ENCODE measurements at regions not wholly inside any gene's neighbourhood (a gene's known extent, or its start where the extent isn't known, plus 50 kb on each side); places are given as distances from the start of the nearest gene placed in this dataset.

GRCh38 chr7:51455086-51455485 is 138.5 kb upstream of the COBL start:
- no peaks in the 10 kb centered on the region for H3K4me1 Mint-ChIP-seq (ENCODE audit: low read depth, unreplicated experiment)

DNA sequence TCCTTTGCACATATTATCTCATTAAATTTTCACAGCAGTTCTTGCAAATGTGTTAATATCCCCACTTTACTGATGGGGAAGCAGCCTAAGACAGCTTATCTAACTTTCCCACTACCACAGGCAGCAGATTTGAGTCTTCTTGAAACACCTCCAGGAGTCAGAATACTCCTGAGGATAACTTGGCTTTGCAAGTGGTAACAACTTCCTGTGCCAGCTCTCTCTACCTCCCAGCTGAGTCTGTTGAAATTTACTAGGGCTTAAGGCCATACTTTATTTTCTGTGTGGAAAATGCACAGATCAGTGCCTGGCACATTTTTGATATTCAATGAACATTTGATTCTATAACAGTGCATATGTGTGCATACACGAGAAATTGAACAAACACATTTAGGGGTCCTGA is 136.1 kb upstream of the COBL start:
- H3K36me3 Mint-ChIP-seq (ENCODE audit: insufficient read depth, unreplicated experiment) = no peaks in the 10 kb centered on the region
- no peak for DNase-seq
- CTCF ChIA-PET = no interaction called here
- peaks cover 19% of the 10 kb centered on the region for H3K27me3 Mint-ChIP-seq (ENCODE audit: unreplicated experiment)
- intact Hi-C loops (cut with micrococcal nuclease; ENCODE audit: unreplicated experiment) = no loop called here
- no TSS peak for BruUV-seq (replicated peaks)
- TF ChIP-seq, protein P1, sequence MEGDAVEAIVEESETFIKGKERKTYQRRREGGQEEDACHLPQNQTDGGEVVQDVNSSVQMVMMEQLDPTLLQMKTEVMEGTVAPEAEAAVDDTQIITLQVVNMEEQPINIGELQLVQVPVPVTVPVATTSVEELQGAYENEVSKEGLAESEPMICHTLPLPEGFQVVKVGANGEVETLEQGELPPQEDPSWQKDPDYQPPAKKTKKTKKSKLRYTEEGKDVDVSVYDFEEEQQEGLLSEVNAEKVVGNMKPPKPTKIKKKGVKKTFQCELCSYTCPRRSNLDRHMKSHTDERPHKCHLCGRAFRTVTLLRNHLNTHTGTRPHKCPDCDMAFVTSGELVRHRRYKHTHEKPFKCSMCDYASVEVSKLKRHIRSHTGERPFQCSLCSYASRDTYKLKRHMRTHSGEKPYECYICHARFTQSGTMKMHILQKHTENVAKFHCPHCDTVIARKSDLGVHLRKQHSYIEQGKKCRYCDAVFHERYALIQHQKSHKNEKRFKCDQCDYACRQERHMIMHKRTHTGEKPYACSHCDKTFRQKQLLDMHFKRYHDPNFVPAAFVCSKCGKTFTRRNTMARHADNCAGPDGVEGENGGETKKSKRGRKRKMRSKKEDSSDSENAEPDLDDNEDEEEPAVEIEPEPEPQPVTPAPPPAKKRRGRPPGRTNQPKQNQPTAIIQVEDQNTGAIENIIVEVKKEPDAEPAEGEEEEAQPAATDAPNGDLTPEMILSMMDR (IDR thresholded peaks at IDR 0.05; ENCODE audit: unreplicated experiment) = no peak
- no peaks in the 10 kb centered on the region for H3K4me1 Mint-ChIP-seq (ENCODE audit: low read depth, unreplicated experiment)
- H3K9me3 Mint-ChIP-seq (ENCODE audit: low read depth, unreplicated experiment) = no peaks in the 10 kb centered on the region
- H3K27ac Mint-ChIP-seq (ENCODE audit: unreplicated experiment) = no peak overlapping the region
- no peak overlapping the region for H3K4me3 Mint-ChIP-seq (ENCODE audit: low read depth, unreplicated experiment)

More at GRCh38 chr7:51455086-51455485, 138.5 kb upstream of the COBL start:
- peaks cover 37% of the 10 kb centered on the region for H3K27me3 Mint-ChIP-seq (ENCODE audit: unreplicated experiment)
- DNase-seq = no peak
- H3K4me3 Mint-ChIP-seq (ENCODE audit: low read depth, unreplicated experiment) = no peak overlapping the region
- TF ChIP-seq, protein P1 (IDR thresholded peaks at IDR 0.05; ENCODE audit: unreplicated experiment) = no peak
- intact Hi-C loops (cut with micrococcal nuclease; ENCODE audit: unreplicated experiment) = no loop called here
- no peak overlapping the region for H3K27ac Mint-ChIP-seq (ENCODE audit: unreplicated experiment)
- H3K36me3 Mint-ChIP-seq (ENCODE audit: insufficient read depth, unreplicated experiment) = no peaks in the 10 kb centered on the region
- H3K9me3 Mint-ChIP-seq (ENCODE audit: low read depth, unreplicated experiment) = no peaks in the 10 kb centered on the region
- CTCF ChIA-PET = interaction anchor here (0.5 to 1.0 kb wide), 2 partner anchors 19 to 184 kb away, joined by 3 to 4 read pairs; no protein-coding TSS in a partner anchor
- BruUV-seq (replicated peaks) = no TSS peak

- intact Hi-C loops (cut with micrococcal nuclease; ENCODE audit: unreplicated experiment) = no loop called here
- DNase-seq = peak; percentile 39
- CTCF ChIA-PET = no interaction called here
- no peaks in the 10 kb centered on the region for H3K36me3 Mint-ChIP-seq (ENCODE audit: insufficient read depth, unreplicated experiment)
- H3K27me3 Mint-ChIP-seq (ENCODE audit: unreplicated experiment) = peaks cover 11% of the 10 kb centered on the region
- TF ChIP-seq, protein P1 (IDR thresholded peaks at IDR 0.05; ENCODE audit: unreplicated experiment) = peak; percentile 45
- H3K9me3 Mint-ChIP-seq (ENCODE audit: low read depth, unreplicated experiment) = no peaks in the 10 kb centered on the region
- H3K4me3 Mint-ChIP-seq (ENCODE audit: low read depth, unreplicated experiment) = no peak overlapping the region
- BruUV-seq (replicated peaks) = no TSS peak
- H3K27ac Mint-ChIP-seq (ENCODE audit: unreplicated experiment) = no peak overlapping the region
- H3K4me1 Mint-ChIP-seq (ENCODE audit: low read depth, unreplicated experiment) = no peaks in the 10 kb centered on the region
Measured at GRCh38 chr7:51451751-51452476, 135.3 kb upstream of the COBL start.

GRCh38 chr7:51450541-51450940 is 133.9 kb upstream of the COBL start:
- Mint-ChIP-seq H3K4me3 (ENCODE audit: low read depth, unreplicated experiment) (no peak overlapping the region), H3K27ac (ENCODE audit: unreplicated experiment) (no peak overlapping the region), H3K27me3 (ENCODE audit: unreplicated experiment) (peaks cover 7% of the 10 kb centered on the region), H3K9me3 (ENCODE audit: low read depth, unreplicated experiment) (no peaks in the 10 kb centered on the region), H3K4me1 (ENCODE audit: low read depth, unreplicated experiment) (no peaks in the 10 kb centered on the region), H3K36me3 (ENCODE audit: insufficient read depth, unreplicated experiment) (no peaks in the 10 kb centered on the region)
- BruUV-seq (replicated peaks) = no TSS peak
- intact Hi-C loops (cut with micrococcal nuclease; ENCODE audit: unreplicated experiment) = no loop called here
- TF ChIP-seq, protein P1 (IDR thresholded peaks at IDR 0.05; ENCODE audit: unreplicated experiment) = no peak
- CTCF ChIA-PET = no interaction called here
- DNase-seq = no peak

Measured in Calu3 (cell line).